CD14-positive monocyte (primary cell): ENCODE measurements at regions not wholly inside any gene's neighbourhood (a gene's known extent, or its start where the extent isn't known, plus 50 kb on each side); places are given as distances from the start of the nearest gene placed in this dataset.
A peak's percentile ranks its signal among the peaks of the same experiment; 100 is the strongest.

Experiments used
- DNase-seq, 3 donors: peaks; one replicate each; pipeline ENCODE4 v3.0.0-alpha.2; 2011 to 2022
- H2AFZ ChIP-seq: 2 replicates; pipeline ENCODE4 v1.6.0; 2012; ENCODE audit warnings: mild to moderate bottlenecking, low read depth, low read length, inconsistent platforms; ENCODE audit not compliant: insufficient read depth, poor library complexity, severe bottlenecking
- H3K27ac ChIP-seq, 2 donors: 1 replicate in 1 of 2; 2 replicates in 1 of 2; pipeline ENCODE4 v1.5.1; 2012 to 2013; ENCODE audit warnings: low read length in 2 of 2, control low read depth in 1 of 2, inconsistent platforms in 1 of 2, low read depth in 1 of 2, mild to moderate bottlenecking in 1 of 2
- H3K27me3 ChIP-seq, 2 donors: one replicate each; pipeline versions ENCODE4 v1.6.0 to v1.6.1; 2011 to 2013; ENCODE audit warnings: low read length in 2 of 2; ENCODE audit not compliant: control insufficient read depth in 2 of 2, insufficient read depth in 2 of 2
- H3K36me3 ChIP-seq, 2 donors: replicated peaks in 1 of 2; 1 replicate in 1 of 2; 2 replicates in 1 of 2; pipeline versions ENCODE4 v1.5.1 to v1.6.1; 2012 to 2013; ENCODE audit warnings: low read length in 2 of 2, control low read depth in 1 of 2, inconsistent platforms in 1 of 2, mild to moderate bottlenecking in 1 of 2; ENCODE audit not compliant: insufficient read depth in 2 of 2, control insufficient read depth in 1 of 2
- H3K4me1 ChIP-seq, 2 donors: 1 replicate in 1 of 2; 2 replicates in 1 of 2; pipeline versions ENCODE4 v1.5.1 to v1.6.1; 2012 to 2013; ENCODE audit warnings: low read length in 2 of 2, control low read depth in 1 of 2, inconsistent platforms in 1 of 2, mild to moderate bottlenecking in 1 of 2, moderate library complexity in 1 of 2; ENCODE audit not compliant: insufficient read depth in 2 of 2, control insufficient read depth in 1 of 2
- H3K4me2 ChIP-seq: replicated peaks from 2 replicates; pipeline ENCODE3; 2012; ENCODE audit warnings: low read length, moderate library complexity, mild to moderate bottlenecking; ENCODE audit not compliant: poor library complexity, severe bottlenecking; ENCODE audit errors: extremely low read depth
- H3K4me3 ChIP-seq, 3 experiments: fragments of 200-600 bp in 1 of 3; sonication (generic) in 1 of 3; replicated peaks in 1 of 3; 1 replicate in 2 of 3; 2 replicates in 1 of 3; pipeline ENCODE4 v1.5.1; 2011 to 2013; ENCODE audit warnings: low read length in 3 of 3, mild to moderate bottlenecking in 3 of 3, control low read depth in 2 of 3, low read depth in 2 of 3, inconsistent platforms in 1 of 3, moderate library complexity in 1 of 3
- H3K79me2 ChIP-seq: 2 replicates; pipeline ENCODE4 v1.6.0; 2012; ENCODE audit warnings: mild to moderate bottlenecking, control low read depth, inconsistent platforms, low read length, moderate library complexity; ENCODE audit not compliant: insufficient read depth
- H3K9ac ChIP-seq: 2 replicates; pipeline ENCODE4 v1.6.0; 2017; ENCODE audit warnings: low read length, mild to moderate bottlenecking; ENCODE audit not compliant: insufficient read depth, poor library complexity, severe bottlenecking
- H3K9me3 ChIP-seq, 2 donors: replicated peaks in 1 of 2; 1 replicate in 1 of 2; 2 replicates in 1 of 2; pipeline versions ENCODE4 v1.5.1 to v1.6.1; 2012 to 2013; ENCODE audit warnings: low read length in 2 of 2, control low read depth in 1 of 2; ENCODE audit not compliant: control insufficient read depth in 1 of 2, insufficient read depth in 1 of 2
- H4K20me1 ChIP-seq: 2 replicates; pipeline ENCODE4 v1.6.0; 2012; ENCODE audit warnings: mild to moderate bottlenecking, low read length, control low read depth, moderate library complexity; ENCODE audit not compliant: insufficient read depth
- H3K27ac Mint-ChIP-seq, 7 donors: one replicate each; pipeline ENCODE4 v1.8.0; 2020; ENCODE audit warnings: mild to moderate bottlenecking in 7 of 7, mixed read lengths in 7 of 7, moderate library complexity in 6 of 7, inconsistent platforms in 2 of 7
- H3K27me3 Mint-ChIP-seq, 3 donors: one replicate each; pipeline ENCODE4 v1.8.0; 2021 to 2022; ENCODE audit warnings: low read depth in 3 of 3, mild to moderate bottlenecking in 3 of 3, mixed read lengths in 3 of 3, moderate library complexity in 3 of 3, inconsistent platforms in 1 of 3
- H3K36me3 Mint-ChIP-seq, 2 donors: one replicate each; pipeline ENCODE4 v1.8.0; 2020; ENCODE audit warnings: mixed read lengths in 2 of 2, inconsistent platforms in 1 of 2, mild to moderate bottlenecking in 1 of 2
- H3K4me1 Mint-ChIP-seq: one replicate; pipeline ENCODE4 v1.8.0; 2020; ENCODE audit warnings: mild to moderate bottlenecking, mixed read lengths
- H3K4me3 Mint-ChIP-seq, 2 donors: one replicate each; pipeline ENCODE4 v1.8.0; 2020; ENCODE audit warnings: mild to moderate bottlenecking in 2 of 2, mixed read lengths in 2 of 2, moderate library complexity in 1 of 2
- H3K9me3 Mint-ChIP-seq, 7 donors: one replicate each; pipeline ENCODE4 v1.8.0; 2020 to 2022; ENCODE audit warnings: mixed read lengths in 7 of 7, mild to moderate bottlenecking in 6 of 7, moderate library complexity in 6 of 7, inconsistent platforms in 2 of 7
- WGBS: methylation state at CpG from one replicate; pipeline ENCODE4 v1.1.5; 2013; ENCODE audit warnings: missing lambda C conversion rate; ENCODE audit not compliant: insufficient coverage; 5-methylcytosine and 5-hydroxymethylcytosine counted together
- intact Hi-C, 2 donors: fragments of 100-400 bp; cut with micrococcal nuclease; formaldehyde crosslinking; loops; one replicate each; pipeline versions ENCODE4 v1.15.0 to v1.15.1; 2023
- TF ChIP-seq, protein P1 (sequence below): fragments of 200-600 bp; IDR thresholded peaks from one replicate; pipeline ENCODE4 v1.8.0; 2022; ENCODE audit warnings: antibody characterized with exemption, mild to moderate bottlenecking

DNA sequence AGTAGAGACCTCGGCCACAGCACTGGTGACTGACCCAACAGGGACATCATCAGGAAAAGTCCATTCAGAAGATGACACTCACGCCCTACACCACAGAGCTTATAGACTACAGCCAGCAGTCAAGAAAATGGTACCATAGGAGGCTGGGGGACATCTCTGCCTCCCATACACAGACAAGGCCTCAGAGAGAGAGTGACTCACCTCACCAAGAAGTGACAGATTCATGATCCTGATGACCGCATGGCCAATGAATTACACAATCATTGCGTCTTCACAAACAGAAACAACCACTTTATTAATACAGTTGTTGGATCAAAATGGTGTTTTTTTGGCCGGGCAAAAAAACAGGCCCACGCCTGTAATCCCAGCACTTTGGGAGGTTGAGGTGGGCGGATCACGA, 260.8 kb upstream of the TSHZ3 start:
- no peak overlapping the region for H3K27ac ChIP-seq
- intact Hi-C loops: no loop called here
- no peak overlapping the region for H3K4me3 ChIP-seq
- Mint-ChIP-seq H3K9me3 (peaks cover 0 to 6% (median 4%) of the 10 kb centered on the region in 7 donors), H3K4me3 (no peak overlapping the region), H3K36me3 (no peaks in the 10 kb centered on the region), H3K27me3 (peaks cover 4 to 5% (median 5%) of the 10 kb centered on the region in 3 donors), H3K27ac (no peak overlapping the region), H3K4me1 (no peaks in the 10 kb centered on the region)
- H4K20me1 ChIP-seq: no peaks in the 10 kb centered on the region
- no peaks in the 10 kb centered on the region for H3K79me2 ChIP-seq
- no peaks in the 10 kb centered on the region for H3K36me3 ChIP-seq
- H3K4me2 ChIP-seq: no peak overlapping the region
- H3K27me3 ChIP-seq: no peaks in the 10 kb centered on the region
- no peak for DNase-seq
- no peak overlapping the region for H2AFZ ChIP-seq
- 83% methylated on average over 1 of the region's 8 CpGs for WGBS
- TF ChIP-seq, protein P1, sequence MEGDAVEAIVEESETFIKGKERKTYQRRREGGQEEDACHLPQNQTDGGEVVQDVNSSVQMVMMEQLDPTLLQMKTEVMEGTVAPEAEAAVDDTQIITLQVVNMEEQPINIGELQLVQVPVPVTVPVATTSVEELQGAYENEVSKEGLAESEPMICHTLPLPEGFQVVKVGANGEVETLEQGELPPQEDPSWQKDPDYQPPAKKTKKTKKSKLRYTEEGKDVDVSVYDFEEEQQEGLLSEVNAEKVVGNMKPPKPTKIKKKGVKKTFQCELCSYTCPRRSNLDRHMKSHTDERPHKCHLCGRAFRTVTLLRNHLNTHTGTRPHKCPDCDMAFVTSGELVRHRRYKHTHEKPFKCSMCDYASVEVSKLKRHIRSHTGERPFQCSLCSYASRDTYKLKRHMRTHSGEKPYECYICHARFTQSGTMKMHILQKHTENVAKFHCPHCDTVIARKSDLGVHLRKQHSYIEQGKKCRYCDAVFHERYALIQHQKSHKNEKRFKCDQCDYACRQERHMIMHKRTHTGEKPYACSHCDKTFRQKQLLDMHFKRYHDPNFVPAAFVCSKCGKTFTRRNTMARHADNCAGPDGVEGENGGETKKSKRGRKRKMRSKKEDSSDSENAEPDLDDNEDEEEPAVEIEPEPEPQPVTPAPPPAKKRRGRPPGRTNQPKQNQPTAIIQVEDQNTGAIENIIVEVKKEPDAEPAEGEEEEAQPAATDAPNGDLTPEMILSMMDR: no peak
- H3K9ac ChIP-seq: no peak overlapping the region
- H3K9me3 ChIP-seq: no peaks in the 10 kb centered on the region
- H3K4me1 ChIP-seq: no peaks in the 10 kb centered on the region

DNA sequence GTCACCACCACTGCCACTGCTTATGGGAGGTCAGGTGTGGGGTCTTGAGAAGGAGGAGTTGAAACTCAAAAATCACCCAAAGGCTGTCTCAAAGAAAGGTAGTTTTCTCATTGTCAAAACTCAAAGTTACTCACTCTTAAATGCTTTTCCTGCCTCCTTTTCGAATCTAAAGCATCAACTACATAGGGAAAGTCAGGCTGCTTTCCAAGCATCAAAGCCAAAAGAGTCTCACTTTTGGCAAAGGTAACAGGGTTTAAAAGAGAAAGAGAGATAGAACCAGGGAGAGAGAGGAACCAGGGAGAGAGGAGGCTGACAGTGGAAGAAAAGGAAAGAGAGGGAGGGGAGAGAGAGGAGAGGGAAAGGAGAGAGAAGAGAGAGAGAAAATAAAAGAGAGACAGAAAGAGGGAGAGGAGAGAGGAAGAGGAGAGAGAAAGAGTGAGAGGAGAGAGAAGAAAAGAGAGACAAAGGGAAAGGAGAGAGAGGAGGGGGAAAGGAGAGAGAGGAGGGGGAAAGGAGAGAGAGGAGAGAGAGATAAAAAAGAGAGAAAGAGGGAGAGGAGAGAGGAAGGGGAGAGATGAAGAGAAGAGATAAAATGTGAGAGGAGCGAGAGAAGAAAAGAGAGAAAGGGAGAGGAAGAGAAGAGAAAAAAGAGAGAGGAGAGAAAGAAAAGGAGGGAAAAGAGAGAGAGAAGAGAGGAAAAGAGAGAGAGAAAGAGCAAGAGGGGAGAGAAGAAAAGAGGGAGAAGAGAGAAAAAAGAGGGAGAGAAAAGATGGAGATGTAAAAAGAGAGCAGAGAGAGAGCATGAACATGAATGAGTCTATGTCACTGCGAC, 262.0 kb upstream of the TSHZ3 start:
- no peaks in the 10 kb centered on the region for H3K4me1 Mint-ChIP-seq
- no peaks in the 10 kb centered on the region for H3K36me3 Mint-ChIP-seq
- H3K27me3 Mint-ChIP-seq: peaks cover 4 to 5% (median 4%) of the 10 kb centered on the region in 3 donors
- intact Hi-C loops: no loop called here
- Histone ChIP-seq H3K4me3 (no peak overlapping the region), H2AFZ (no peak overlapping the region), H3K79me2 (no peaks in the 10 kb centered on the region), H3K27ac (no peak overlapping the region), H3K4me2 (no peak overlapping the region), H3K9ac (no peak overlapping the region), H3K4me1 (no peaks in the 10 kb centered on the region), H3K36me3 (no peaks in the 10 kb centered on the region), H3K27me3 (no peaks in the 10 kb centered on the region), H4K20me1 (no peaks in the 10 kb centered on the region), H3K9me3 (no peaks in the 10 kb centered on the region)
- TF ChIP-seq, protein P1: no peak
- H3K9me3 Mint-ChIP-seq: peaks cover 0 to 7% (median 3%) of the 10 kb centered on the region in 7 donors
- 98% methylated on average over 2 of the region's 3 CpGs for WGBS
- H3K4me3 Mint-ChIP-seq: no peak overlapping the region
- peak overlapping the region in 1 of 7 donors; percentile 9 for H3K27ac Mint-ChIP-seq
- no peak for DNase-seq
